Ovary (tissue), 3 donors: ENCODE measurements at regions not wholly inside any gene's neighbourhood (a gene's known extent, or its start where the extent isn't known, plus 50 kb on each side); places are given as distances from the start of the nearest gene placed in this dataset.

Source experiments
- EP300 ChIP-seq: sonication (generic); formaldehyde crosslinking; IDR thresholded peaks from one replicate; pipeline ENCODE4 v1.6.1; 2017; ENCODE audit warnings: antibody characterized with exemption
- POLR2A ChIP-seq: fragments of 450-650 bp; IDR thresholded peaks from one replicate; pipeline ENCODE4 v1.6.1; 2017; ENCODE audit warnings: antibody characterized with exemption, mild to moderate bottlenecking, moderate library complexity
- TF ChIP-seq, protein P1 (sequence below), 3 donors: fragments of 450-650 bp in 2 of 3; fragments of 200-600 bp in 1 of 3; IDR thresholded peaks; one replicate each; pipeline versions ENCODE4 v1.5.1 to v1.8.0; 2016 to 2022; ENCODE audit warnings: antibody characterized with exemption in 3 of 3, mild to moderate bottlenecking in 1 of 3
- donor health status: DM: no; HTN: no; CAD: no.

DNA sequence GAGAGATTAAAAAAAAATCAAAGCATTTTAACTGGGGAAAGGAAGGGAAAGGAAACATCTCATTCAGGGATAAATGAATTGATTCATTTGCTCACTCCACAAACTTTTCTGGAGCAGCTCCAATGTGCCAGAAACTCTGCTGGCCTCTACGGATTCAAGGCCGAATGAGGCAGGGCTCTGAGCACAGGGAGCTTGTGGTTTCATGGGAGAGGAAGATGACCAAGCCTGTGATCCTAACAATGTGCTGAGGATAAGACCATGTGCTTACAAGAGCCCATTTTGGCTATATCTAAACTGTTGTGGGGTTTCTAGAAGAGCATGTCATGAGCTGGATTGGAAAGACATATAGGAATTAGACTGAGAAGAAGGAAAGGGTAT, 137.5 kb downstream of the ZNF674 start:
- TF ChIP-seq, protein P1, sequence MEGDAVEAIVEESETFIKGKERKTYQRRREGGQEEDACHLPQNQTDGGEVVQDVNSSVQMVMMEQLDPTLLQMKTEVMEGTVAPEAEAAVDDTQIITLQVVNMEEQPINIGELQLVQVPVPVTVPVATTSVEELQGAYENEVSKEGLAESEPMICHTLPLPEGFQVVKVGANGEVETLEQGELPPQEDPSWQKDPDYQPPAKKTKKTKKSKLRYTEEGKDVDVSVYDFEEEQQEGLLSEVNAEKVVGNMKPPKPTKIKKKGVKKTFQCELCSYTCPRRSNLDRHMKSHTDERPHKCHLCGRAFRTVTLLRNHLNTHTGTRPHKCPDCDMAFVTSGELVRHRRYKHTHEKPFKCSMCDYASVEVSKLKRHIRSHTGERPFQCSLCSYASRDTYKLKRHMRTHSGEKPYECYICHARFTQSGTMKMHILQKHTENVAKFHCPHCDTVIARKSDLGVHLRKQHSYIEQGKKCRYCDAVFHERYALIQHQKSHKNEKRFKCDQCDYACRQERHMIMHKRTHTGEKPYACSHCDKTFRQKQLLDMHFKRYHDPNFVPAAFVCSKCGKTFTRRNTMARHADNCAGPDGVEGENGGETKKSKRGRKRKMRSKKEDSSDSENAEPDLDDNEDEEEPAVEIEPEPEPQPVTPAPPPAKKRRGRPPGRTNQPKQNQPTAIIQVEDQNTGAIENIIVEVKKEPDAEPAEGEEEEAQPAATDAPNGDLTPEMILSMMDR (IDR thresholded peaks at IDR 0.05): no peak
- no peak for TF ChIP-seq POLR2A
- no peak for TF ChIP-seq EP300
